Epithelial cell of esophagus (primary cell): ENCODE measurements at regions not wholly inside any gene's neighbourhood (a gene's known extent, or its start where the extent isn't known, plus 50 kb on each side); places are given as distances from the start of the nearest gene placed in this dataset.
"Not testable (repeated sequence)": the region's sequence is repeated elsewhere in the genome, so short reads cannot be mapped to it uniquely, and the experiment has no call there.

Experiments used
- DNase-seq: peaks from one replicate; pipeline ENCODE4 v3.0.0; 2010; ENCODE audit warnings: low read depth
- H3K4me3 ChIP-seq: 2 replicates; pipeline ENCODE4 v1.5.1; 2011; ENCODE audit warnings: mild to moderate bottlenecking, low read length, control low read depth
- TF ChIP-seq, protein P1 (sequence below): IDR thresholded peaks from 2 replicates; pipeline ENCODE4 v1.5.1; 2011; ENCODE audit warnings: low read depth, mild to moderate bottlenecking, low read length, control low read depth, inconsistent platforms; ENCODE audit not compliant: insufficient read depth; ENCODE audit errors: missing control alignments

DNA sequence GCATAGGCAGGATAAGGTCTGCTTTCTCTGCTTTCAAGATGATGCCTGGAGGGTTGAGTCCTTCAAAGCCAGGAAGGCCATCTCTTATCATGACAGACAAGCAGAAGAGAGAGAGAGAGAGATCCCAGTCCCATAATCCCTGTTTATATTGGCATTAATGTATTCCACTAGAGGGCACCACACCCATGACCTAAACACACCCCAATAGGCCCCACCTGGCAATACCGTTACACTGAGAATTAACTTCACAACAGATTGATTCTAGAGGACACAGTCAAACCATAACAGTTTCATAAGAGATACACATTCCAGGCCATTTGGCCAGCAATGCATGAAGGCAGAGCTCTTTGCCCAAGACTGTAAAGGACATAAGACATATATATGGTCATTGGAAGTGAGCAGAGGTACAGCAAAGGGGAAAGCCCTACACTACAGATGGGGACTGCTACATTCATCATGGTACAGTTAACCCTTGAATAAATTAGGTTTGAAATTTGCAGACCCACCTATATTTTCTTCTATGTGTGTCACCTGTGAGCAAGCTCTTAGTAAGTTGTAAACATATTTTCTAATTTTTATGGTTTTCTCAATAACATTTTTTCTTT is 1516.1 kb downstream of the RPIA start:
- TF ChIP-seq, protein P1, sequence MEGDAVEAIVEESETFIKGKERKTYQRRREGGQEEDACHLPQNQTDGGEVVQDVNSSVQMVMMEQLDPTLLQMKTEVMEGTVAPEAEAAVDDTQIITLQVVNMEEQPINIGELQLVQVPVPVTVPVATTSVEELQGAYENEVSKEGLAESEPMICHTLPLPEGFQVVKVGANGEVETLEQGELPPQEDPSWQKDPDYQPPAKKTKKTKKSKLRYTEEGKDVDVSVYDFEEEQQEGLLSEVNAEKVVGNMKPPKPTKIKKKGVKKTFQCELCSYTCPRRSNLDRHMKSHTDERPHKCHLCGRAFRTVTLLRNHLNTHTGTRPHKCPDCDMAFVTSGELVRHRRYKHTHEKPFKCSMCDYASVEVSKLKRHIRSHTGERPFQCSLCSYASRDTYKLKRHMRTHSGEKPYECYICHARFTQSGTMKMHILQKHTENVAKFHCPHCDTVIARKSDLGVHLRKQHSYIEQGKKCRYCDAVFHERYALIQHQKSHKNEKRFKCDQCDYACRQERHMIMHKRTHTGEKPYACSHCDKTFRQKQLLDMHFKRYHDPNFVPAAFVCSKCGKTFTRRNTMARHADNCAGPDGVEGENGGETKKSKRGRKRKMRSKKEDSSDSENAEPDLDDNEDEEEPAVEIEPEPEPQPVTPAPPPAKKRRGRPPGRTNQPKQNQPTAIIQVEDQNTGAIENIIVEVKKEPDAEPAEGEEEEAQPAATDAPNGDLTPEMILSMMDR = no peak
- DNase-seq = peak; percentile 1
- H3K4me3 ChIP-seq = no peak overlapping the region

DNA sequence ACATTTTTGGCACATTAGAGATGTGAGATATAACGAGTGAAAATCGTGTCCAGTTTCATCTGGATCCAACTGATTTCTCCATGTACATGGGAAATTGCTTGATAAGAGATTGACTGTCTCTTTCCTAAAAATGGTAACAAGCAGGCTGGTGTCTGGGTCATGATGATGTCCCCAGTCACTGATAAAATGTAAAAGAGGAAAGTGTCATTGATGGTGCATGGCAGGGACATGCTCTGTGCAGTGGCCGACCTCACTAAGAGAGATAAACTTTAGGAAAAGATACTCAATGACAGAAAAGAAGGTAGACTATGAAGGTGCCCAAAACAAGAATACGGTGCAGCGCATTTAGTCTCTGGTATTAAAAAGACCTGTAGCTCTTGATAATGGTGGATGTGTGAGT is 1517.5 kb downstream of the RPIA start:
- H3K4me3 ChIP-seq = no peak overlapping the region
- no peak for DNase-seq
- TF ChIP-seq, protein P1 = no peak

DNA sequence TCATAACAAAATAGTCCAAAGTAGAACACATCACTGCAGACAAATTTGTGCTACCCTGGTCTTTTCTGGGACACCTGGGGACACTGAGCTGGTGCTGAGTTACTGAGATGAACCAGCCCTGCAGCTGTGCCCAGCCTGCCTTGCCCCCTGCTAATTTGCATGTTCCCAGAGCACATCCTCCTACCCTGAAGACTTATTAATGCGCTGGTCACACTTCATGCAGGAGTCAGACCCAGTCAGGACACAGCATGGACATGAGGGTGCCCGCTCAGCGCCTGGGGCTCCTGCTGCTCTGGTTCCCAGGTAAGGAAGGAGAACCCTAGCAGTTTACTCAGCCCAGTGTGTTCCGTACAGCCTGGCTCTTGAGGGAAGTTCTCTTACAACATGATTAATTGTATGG is 1518.3 kb downstream of the RPIA start:
- TF ChIP-seq, protein P1 = no peak
- DNase-seq = no peak
- no peak overlapping the region for H3K4me3 ChIP-seq

DNA sequence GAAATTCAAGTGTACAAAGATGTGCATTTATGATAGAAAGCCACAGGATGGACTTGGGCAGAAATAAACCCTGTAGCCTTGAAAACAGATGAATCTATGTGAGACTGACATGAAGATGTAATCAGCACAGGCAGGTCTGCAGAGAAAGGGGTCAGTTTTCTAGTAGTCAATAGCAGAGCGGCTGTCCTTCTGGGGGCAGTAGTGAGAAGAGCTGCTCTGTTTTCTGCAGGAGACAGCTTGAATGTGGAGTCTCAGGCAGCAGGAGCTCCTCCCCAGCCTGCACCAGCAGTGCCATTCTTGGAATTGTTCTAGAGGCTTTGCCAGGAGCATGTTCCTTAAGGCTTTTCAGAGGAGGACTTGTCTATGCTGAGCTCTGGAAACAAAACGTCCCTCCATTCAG is 1524.4 kb downstream of the RPIA start:
- not testable (repeated sequence) for DNase-seq, H3K4me3 ChIP-seq

DNA sequence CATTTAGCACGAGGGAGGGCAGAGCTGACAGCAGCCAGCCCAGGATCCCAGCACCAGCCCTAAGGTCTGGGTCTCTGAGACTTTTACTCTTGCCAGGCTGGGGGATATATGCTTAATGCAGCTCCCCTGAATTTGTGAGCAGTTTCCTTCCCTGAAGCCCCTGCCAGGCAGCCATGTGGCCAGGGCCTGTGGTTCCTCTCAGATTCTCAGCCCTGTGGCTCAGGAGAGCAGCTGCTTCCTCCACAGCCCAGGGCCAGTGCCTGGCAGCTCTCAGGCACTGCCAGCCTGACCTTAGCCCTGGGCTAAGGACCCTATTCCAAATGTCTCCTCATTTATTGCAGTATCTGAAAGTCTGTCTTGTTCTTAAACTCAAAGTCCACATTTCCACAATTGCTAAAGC is 1525.3 kb downstream of the RPIA start:
- not testable (repeated sequence) for H3K4me3 ChIP-seq, DNase-seq

DNA sequence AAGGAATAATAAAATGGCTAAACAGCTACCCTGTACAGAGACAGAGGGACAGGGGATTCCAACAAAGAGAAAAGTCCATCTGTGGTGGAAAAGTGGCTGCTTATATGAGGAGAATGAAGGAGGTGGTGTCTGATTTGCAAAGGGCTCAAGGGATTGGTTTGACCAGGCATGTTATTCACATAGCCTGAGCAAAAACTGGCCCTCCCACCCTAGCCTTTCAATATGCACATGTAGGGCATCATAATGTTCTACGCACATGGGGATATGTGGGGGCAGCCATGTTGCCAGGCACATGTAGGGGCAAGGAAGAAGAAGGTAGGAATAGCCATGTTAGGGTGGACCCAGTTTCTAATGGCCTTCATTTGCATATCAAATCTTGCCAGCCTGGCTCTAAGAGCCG is 1527.1 kb downstream of the RPIA start:
- not testable (repeated sequence) for H3K4me3 ChIP-seq, DNase-seq

DNA sequence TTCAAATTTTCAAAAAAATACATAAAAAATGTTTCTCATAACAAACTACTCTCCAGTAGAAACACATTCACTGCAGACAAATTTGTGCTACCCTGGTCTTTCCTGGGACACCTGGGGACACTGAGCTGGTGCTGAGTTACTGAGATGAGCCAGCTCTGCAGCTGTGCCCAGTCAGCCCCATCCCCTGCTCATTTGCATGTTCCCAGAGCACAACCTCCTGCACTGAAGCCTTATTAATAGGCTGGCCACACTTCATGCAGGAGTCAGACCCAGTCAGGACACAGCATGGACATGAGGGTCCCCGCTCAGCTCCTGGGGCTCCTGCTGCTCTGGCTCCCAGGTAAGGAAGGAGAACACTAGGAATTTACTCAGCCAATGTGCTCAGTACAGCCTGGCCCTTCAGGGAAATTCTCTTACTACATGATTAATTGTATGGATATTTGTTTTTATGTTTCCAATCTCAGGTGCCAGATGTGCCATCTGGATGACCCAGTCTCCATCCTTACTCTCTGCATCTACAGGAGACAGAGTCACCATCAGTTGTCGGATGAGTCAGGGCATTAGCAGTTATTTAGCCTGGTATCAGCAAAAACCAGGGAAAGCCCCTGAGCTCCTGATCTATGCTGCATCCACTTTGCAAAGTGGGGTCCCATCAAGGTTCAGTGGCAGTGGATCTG is 1529.3 kb downstream of the RPIA start:
- not testable (repeated sequence) for H3K4me3 ChIP-seq, DNase-seq

DNA sequence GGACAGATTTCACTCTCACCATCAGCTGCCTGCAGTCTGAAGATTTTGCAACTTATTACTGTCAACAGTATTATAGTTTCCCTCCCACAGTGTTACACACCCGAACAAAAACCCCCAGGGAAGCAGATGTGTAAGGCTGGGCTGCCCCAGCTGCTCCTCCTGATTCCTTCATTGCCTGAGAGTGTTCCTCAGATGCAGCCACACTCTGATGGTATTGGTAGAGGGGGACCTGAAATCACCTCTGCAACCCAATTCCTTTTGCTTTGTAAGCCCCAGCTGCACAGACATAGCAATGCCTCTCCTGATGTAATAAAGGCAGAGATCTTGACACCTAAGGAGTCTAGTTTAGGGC is 1529.8 kb downstream of the RPIA start:
- no peak overlapping the region for H3K4me3 ChIP-seq
- TF ChIP-seq, protein P1 = no peak
- DNase-seq = no peak

DNA sequence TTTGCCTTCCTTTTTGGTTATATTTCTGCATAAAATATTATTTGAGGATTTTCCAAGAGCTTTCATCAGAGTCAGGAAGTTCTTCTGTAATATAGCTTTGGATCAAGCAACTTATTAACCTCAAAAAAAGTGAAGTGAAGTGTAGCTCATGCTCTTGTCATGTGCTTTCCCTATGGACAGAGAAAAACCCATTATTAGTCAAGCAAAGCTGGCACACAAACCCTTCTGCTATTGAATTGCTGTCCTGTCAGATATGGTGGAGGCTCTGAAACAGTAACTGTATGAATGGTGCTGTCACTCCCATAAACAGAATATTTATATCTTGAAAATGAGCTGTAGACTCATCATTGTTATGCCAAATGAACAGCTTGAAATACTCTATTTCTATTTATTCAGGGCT is 1533.3 kb downstream of the RPIA start:
- DNase-seq = not testable (repeated sequence)

DNA sequence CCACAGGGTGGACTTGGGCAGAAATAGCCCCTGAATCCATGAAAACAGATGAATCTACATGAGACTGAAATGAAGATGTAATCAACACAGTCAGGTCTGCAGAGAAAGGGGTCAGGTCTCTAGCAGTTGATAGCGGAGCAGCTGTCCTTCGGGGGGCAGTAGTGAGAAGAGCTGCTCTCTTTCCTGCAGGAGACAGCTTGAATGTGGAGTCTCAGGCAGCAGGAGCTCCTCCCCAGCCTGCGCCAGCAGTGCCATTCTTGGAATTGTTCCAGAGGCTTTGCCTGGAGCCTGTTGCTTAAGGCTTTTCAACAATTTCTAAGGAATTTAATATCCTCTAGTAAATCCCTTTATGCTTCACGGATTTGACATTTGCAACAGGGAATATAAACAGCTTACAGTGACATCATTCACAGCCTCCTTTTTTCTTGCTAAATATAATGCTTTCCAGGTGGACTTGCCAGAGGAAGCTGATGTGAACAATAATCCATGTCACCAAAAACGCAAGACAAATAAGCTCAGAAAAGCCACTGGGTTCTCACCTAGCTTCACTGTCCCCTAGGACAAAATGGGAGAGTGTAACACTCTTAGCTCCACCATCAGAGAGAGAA is 1535.1 kb downstream of the RPIA start:
- not testable (repeated sequence) for DNase-seq

More for the DNA sequence above, 1533.3 kb downstream of the RPIA start:
- not testable (repeated sequence) for H3K4me3 ChIP-seq

DNA sequence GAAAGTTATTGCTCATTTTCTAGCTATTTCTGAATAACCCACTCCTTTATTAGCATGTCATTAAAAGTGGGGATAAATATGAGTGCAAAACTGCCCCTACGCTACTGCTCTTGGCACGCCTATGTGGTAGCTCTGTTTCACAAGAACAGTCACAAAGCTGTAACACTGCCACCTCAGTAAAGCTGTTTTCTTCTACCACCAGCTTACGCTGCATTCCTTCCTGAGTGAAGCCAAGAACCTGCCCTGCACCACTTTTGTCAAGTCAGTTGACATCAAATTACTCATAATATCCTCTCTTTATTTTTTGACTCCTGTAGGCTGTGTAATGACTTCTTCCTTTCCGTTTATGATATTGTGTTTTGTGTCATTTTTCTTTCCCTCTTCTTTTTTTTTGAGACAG is 1539.7 kb downstream of the RPIA start:
- not testable (repeated sequence) for H3K4me3 ChIP-seq

More for the DNA sequence above, 1535.1 kb downstream of the RPIA start:
- not testable (repeated sequence) for H3K4me3 ChIP-seq

DNA sequence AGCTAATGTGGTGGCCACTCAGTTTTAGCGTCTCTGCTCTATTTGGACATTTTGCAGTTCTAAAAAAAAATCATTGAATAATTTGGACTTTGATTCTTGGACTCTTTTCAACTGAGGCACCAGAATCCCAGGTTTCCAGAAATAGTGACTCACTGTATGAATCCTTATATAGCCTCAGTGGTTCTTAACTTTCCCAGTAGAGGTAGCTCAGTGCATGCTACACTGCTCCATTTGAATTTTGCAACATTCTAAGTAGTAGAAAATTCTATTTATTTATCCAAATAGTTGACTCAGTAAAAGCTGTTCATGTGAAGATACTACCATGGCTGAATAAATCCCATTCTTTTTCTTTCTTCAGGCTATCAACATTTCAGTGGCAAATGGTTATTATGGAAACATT is 1544.0 kb downstream of the RPIA start:
- H3K4me3 ChIP-seq, DNase-seq: not testable (repeated sequence)

More for the DNA sequence above, 1539.7 kb downstream of the RPIA start:
- DNase-seq = not testable (repeated sequence)
